Prostate gland (tissue), 2 donors: ENCODE measurements at regions not wholly inside any gene's neighbourhood (a gene's known extent, or its start where the extent isn't known, plus 50 kb on each side); places are given as distances from the start of the nearest gene placed in this dataset.

Experiments
- DNase-seq: peaks from one replicate; pipeline ENCODE4 v3.0.0-alpha.2; 2019; ENCODE audit warnings: low spot score
- H3K27ac ChIP-seq, 2 donors: fragments of 200-600 bp; sonication (generic); 2 replicates each; pipeline ENCODE4 v1.5.1; 2017 to 2019
- H3K27me3 ChIP-seq: fragments of 200-600 bp; sonication (generic); replicated peaks from 2 replicates; pipeline ENCODE4 v1.5.1; 2019; ENCODE audit not compliant: insufficient read depth
- H3K36me3 ChIP-seq, 2 donors: fragments of 200-600 bp; sonication (generic); 1 replicate in 1 of 2; 2 replicates in 1 of 2; pipeline versions ENCODE4 v1.5.1 to v1.8.1; 2017 to 2019
- H3K4me1 ChIP-seq: fragments of 200-600 bp; sonication (generic); replicated peaks from 2 replicates; pipeline ENCODE4 v1.5.1; 2019
- H3K4me3 ChIP-seq, 2 donors: fragments of 200-600 bp; sonication (generic); 2 replicates each; pipeline ENCODE4 v1.5.1; 2017 to 2019
- H3K9me3 ChIP-seq: fragments of 200-600 bp; sonication (generic); 2 replicates; pipeline ENCODE4 v1.5.1; 2017
- CTCF ChIP-seq, 4 experiments: fragments of 200-600 bp in 2 of 4; fragments of 450-650 bp in 2 of 4; sonication (generic) in 2 of 4; IDR thresholded peaks; 1 replicate in 3 of 4; 2 replicates in 1 of 4; pipeline ENCODE4 v1.5.1; 2016 to 2019; ENCODE audit warnings: antibody characterized with exemption in 4 of 4, mild to moderate bottlenecking in 2 of 4, moderate library complexity in 2 of 4
- POLR2A ChIP-seq: fragments of 450-650 bp; IDR thresholded peaks from one replicate; pipeline ENCODE4 v1.6.1; 2016; ENCODE audit warnings: antibody characterized with exemption, mild to moderate bottlenecking
- POLR2AphosphoS5 ChIP-seq: sonication (generic); formaldehyde crosslinking; IDR thresholded peaks from one replicate; pipeline ENCODE4 v1.6.1; 2017; ENCODE audit warnings: antibody characterized with exemption
- WGBS: methylation state at CpG from one replicate; pipeline ENCODE4 v1.1.5; 2018; 5-methylcytosine and 5-hydroxymethylcytosine counted together
- intact Hi-C: fragments of 100-400 bp; cut with DNase I; formaldehyde crosslinking; loops from one replicate; pipeline ENCODE4 v1.14.2; 2022

DNA sequence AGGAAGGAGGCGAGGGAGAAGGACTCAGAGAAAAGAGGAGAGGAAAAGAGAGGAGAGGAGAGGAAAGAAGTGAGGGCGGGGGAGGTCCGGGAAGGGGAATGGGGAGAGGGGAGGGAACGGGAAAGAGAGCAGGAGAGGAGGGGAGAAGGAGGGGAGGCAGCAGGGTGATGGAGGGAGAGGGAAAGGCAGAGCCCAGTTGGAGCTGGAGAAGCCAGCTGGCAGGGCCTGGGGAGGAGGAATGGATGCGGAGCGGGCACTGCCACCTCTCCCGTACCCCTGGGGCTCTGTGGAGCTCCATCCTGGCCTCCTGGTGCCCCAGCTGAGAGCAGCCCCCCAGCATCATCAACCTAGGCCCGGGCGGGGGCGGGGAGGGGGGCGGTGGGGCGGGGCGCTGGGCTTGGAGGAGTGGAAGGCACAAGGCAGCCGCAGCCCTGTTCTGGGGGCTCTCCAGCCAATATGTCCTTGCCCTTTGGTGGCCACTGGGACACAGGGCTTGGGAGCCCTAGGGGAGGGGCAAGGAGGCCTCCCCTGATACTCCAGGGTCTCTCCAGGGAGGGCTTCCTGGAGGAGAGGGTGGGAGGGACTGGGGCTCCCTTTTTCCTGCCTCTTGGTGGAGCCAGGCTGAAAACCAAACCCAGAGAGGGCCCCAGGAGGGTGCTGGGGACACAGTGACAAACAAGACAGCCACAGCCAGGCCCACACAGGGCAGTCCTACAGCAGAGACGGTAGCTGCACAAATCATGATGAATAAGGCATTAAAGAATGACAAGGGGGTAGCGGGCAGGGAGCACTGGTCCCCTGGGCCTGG, 123.7 kb downstream of the C9orf50 start:
- TF ChIP-seq POLR2A = no peak
- peak overlapping the region; percentile 29 to 55 for H3K4me3 ChIP-seq
- H3K27ac ChIP-seq = peak overlapping the region; percentile 99 to 100
- H3K27me3 ChIP-seq = no peaks in the 10 kb centered on the region
- WGBS = 2% methylated on average over 12 of the region's 16 CpGs
- intact Hi-C loops = loop anchor here (5.0 kb wide), 5 partner anchors 70 to 355 kb away; partner anchors contain the start of gene IER5L
- DNase-seq = no peak
- peaks cover 30% of the 10 kb centered on the region for H3K4me1 ChIP-seq
- H3K36me3 ChIP-seq = no peaks in the 10 kb centered on the region
- H3K9me3 ChIP-seq = no peaks in the 10 kb centered on the region

GRCh38 chr9:129496473-129497004, 124.4 kb downstream of the C9orf50 start:
- Histone ChIP-seq H3K27me3 (no peaks in the 10 kb centered on the region), H3K36me3 (no peaks in the 10 kb centered on the region), H3K4me1 (peaks cover 30% of the 10 kb centered on the region), H3K27ac (peak overlapping the region; percentile 99 to 100), H3K4me3 (peak overlapping the region; percentile 29 to 55), H3K9me3 (no peaks in the 10 kb centered on the region)
- TF ChIP-seq POLR2A = peak; percentile 86
- peak in 1 of 4 experiments; percentile 25 for TF ChIP-seq CTCF (IDR thresholded peaks at IDR 0.05)
- TF ChIP-seq POLR2AphosphoS5 = peak; percentile 93
- peak; percentile 94 for DNase-seq
- 0% methylated on average over 42 of the region's 43 CpGs for WGBS
- intact Hi-C loops = loop anchor here (5.0 kb wide), 5 partner anchors 71 to 354 kb away; partner anchors contain the start of gene IER5L

DNA sequence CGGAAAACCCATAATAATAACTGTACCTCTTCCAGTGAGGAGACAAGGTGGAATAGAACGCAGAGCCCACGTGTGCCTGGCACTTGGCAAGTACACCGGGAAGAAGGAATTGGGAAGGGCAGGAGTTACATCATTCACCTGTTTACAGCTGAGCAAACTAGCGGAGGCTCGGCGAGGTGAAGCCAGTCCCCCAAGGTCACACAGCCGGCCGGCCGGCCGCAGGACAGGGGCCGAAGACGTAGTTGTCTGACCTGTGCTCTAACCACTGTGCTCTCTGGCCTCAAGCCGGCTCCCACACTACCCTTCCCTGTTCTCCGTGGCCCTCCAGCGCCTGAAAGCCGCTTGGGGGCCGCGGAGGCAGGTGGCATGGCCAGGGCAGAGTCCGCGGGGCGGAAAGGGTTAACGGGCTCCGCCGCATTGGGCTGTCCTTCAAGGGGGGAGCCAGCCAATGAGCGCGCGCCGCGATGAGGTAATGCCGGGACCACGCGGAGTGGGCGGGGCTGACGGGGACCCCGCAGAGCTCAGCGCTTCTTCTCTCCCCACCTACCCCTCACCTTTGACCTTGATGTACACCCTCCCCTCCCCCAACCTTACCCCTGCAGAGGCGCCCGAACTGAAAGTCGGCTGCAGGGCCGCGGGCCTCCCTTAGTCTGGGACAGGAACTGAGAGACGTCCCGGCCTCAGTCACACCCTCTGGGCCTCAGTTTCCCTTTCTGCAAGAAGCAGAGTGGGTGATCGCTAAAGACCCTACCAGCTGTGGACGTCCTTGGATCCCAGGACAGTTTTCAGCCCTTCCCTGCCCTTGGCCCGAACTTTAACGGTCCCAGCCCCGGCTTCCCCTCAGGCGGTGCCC, 125.1 kb downstream of the C9orf50 start:
- Histone ChIP-seq H3K4me1 (peaks cover 37% of the 10 kb centered on the region), H3K36me3 (no peaks in the 10 kb centered on the region), H3K4me3 (peak overlapping the region; percentile 29 to 55), H3K9me3 (no peaks in the 10 kb centered on the region), H3K27me3 (no peaks in the 10 kb centered on the region), H3K27ac (peak overlapping the region; percentile 99 to 100)
- intact Hi-C loops = loop anchor here (5.0 kb wide), 5 partner anchors 71 to 354 kb away; partner anchors contain the start of gene IER5L
- DNase-seq = peak; percentile 93
- 7% methylated on average over 41 of the region's 50 CpGs for WGBS
- TF ChIP-seq POLR2AphosphoS5 (peak; percentile 89), CTCF (IDR thresholded peaks at IDR 0.05) (peak in 1 of 4 experiments; percentile 26), POLR2A (no peak)

DNA sequence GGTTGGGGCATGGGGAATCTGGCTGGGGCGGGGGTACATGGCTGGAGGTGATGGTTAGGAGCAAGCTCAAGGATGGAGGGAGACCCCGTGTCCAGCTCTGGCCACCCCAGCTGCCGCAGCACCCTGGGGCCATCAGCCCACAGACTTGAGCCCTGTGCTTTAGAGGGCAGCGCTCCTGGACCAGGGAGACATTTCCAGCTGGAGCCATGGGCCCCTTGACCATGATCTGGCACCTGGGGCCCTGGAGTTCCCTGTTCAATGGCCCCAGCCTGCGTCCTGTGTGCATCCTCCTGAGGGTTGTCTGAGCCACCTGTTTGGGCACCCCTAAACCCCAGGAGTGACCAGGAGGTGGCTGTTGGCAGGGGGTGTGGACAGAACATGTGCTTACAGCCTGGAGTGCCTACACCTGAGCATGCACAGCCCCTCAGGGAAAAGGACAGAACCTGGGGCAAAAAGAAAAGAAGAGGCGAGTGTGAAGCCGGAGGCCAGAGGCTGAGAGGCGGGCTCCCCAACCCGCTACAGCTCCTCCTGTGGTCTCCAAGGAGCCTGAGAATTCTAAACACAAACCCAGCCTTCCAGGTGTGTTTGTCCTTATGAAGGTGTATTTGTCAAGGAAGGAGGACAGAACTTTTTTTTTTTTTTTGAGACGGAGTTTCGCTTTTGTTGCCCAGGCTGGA, 126.7 kb downstream of the C9orf50 start:
- H3K27me3 ChIP-seq = no peaks in the 10 kb centered on the region
- peak; percentile 80 for DNase-seq
- intact Hi-C loops = no loop called here
- peak overlapping the region; percentile 99 to 100 for H3K27ac ChIP-seq
- WGBS = 58% methylated on average over 11 of the region's 11 CpGs
- H3K9me3 ChIP-seq = no peaks in the 10 kb centered on the region
- H3K4me3 ChIP-seq = no peak overlapping the region
- H3K36me3 ChIP-seq = no peaks in the 10 kb centered on the region
- peaks cover 45% of the 10 kb centered on the region for H3K4me1 ChIP-seq
- TF ChIP-seq POLR2AphosphoS5 (peak; percentile 81), POLR2A (no peak), CTCF (IDR thresholded peaks at IDR 0.05) (peak in 2 of 4 experiments; percentile 12 to 33)
